ENCODE measurements at regions not wholly inside any gene's neighbourhood (a gene's known extent, or its start where the extent isn't known, plus 50 kb on each side); places are given as distances from the start of the nearest gene placed in this dataset.
"Not testable (repeated sequence)": the region's sequence is repeated elsewhere in the genome, so short reads cannot be mapped to it uniquely, and the experiment has no call there.

DNA sequence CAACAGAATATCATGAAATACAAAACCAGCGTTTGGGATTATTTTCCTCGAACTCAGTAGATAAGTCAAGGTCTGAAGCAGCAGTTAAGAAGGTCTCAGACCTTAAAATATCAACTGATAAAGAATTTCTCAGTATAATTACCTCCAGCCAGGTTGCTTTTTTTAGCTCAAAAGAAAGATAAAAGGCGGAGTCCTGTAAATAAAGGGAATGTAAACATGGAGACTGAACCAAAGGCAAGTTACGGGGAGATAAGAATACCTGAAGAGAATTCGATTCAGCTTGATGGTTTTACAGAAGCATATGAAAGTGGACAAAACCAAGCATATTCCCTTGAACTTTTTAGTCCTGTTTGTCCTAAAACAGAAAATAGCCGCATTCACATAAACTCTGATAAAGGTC is 73.1 kb downstream of the SYT15B start:
- H3K4me1 Mint-ChIP-seq: not testable (repeated sequence)

DNA sequence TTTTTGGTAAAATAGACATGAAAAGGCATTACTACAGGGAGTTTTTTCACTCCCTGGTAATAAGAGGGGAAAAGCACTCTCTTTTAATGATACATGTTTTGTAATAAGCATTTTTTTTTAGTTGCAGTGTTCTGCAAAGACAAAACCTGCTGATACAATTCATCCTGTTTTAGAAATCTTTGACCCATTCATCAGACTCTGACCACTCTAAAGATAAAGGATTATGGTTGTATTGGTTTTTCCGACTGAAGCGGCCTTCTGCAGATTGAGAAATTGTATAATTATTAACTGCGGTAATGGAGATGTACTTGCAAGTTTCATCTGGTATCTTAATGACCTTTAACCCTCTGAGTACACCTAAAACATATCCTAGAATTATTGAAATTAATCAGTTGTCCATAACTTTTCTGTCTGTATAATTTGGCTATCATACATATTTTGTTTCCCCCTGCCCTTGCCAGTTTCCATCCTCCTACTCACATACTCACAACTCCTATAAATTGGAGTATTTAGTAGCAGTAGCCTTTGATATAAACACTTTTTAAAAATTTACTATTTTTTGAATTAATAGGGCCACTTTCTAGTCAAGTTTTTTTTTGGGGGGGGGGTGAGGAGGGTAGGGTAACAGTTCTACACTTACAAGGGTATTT is 79.4 kb downstream of the SYT15B start:
- H3K4me1 Mint-ChIP-seq; H3K79me1 ChIP-seq (ENCODE audit: insufficient read depth, low read depth, low read length, poor library complexity, severe bottlenecking); H3K56ac ChIP-seq (ENCODE audit: insufficient read length, low read depth, low read length); H3K79me2 ChIP-seq (ENCODE audit: insufficient read depth, low read length); H3K27me3 Mint-ChIP-seq (ENCODE audit: low read depth); H3K4me2 ChIP-seq (ENCODE audit: insufficient read depth, insufficient read length, low read length); H4K91ac ChIP-seq (ENCODE audit: insufficient read length, low read depth, low read length); H2AFZ ChIP-seq (ENCODE audit: low read length); H2BK12ac ChIP-seq (ENCODE audit: insufficient read length, low read depth, low read length); H3K9me3 Mint-ChIP-seq; H3K23ac ChIP-seq (ENCODE audit: insufficient read length, low read depth, low read length); H4K8ac ChIP-seq (replicated peaks; ENCODE audit: insufficient read length, low read depth, low read length); H3K9ac ChIP-seq (ENCODE audit: extremely low read depth, insufficient read length, low read length); H3K4me1 ChIP-seq (ENCODE audit: insufficient read depth, low read length); H2BK15ac ChIP-seq (ENCODE audit: low read depth, low read length); H3K27me3 ChIP-seq (ENCODE audit: insufficient read depth, low read length); H2BK5ac ChIP-seq (ENCODE audit: insufficient read length, low read length); DNase-seq; H3K27ac Mint-ChIP-seq; H2BK20ac ChIP-seq (ENCODE audit: low read depth, low read length, poor library complexity, severe bottlenecking); H3K36me3 Mint-ChIP-seq (ENCODE audit: insufficient read depth in 1 of 3, low read depth in 3 of 3); H3K14ac ChIP-seq (ENCODE audit: insufficient read depth, low read length); H3K9me3 ChIP-seq (ENCODE audit: control insufficient read depth, low read depth, low read length); H3T11ph ChIP-seq (ENCODE audit: low read length); H4K5ac ChIP-seq (ENCODE audit: insufficient read length, low read depth, low read length); H3K18ac ChIP-seq (ENCODE audit: insufficient read length, low read depth, low read length); H3K23me2 ChIP-seq (ENCODE audit: insufficient read length, low read depth, low read length, poor library complexity, severe bottlenecking); H2BK120ac ChIP-seq (ENCODE audit: low read depth, low read length, poor library complexity, severe bottlenecking); H2AK5ac ChIP-seq (ENCODE audit: insufficient read length, low read length); H3K4me3 Mint-ChIP-seq; H3K27ac ChIP-seq (ENCODE audit: insufficient read length, low read depth, low read length); H3K4ac ChIP-seq (ENCODE audit: low read depth, low read length); H4K20me1 ChIP-seq (ENCODE audit: control insufficient read depth, insufficient read depth, insufficient read length): not testable (repeated sequence)
- WGBS (ENCODE audit: extremely low coverage, insufficient read length, low lambda C conversion rate): no CpG with 5 or more reads among the region's 3 CpGs

More for the DNA sequence above, 73.1 kb downstream of the SYT15B start:
- not testable (repeated sequence) for H4K91ac ChIP-seq (ENCODE audit: insufficient read length, low read depth, low read length); H2BK12ac ChIP-seq (ENCODE audit: insufficient read length, low read depth, low read length); H3T11ph ChIP-seq (ENCODE audit: low read length); H3K36me3 Mint-ChIP-seq (ENCODE audit: insufficient read depth in 1 of 3, low read depth in 3 of 3); H3K9me3 Mint-ChIP-seq; H3K27ac ChIP-seq (ENCODE audit: insufficient read length, low read depth, low read length); H3K23me2 ChIP-seq (ENCODE audit: insufficient read length, low read depth, low read length, poor library complexity, severe bottlenecking); H3K4me3 Mint-ChIP-seq; H4K5ac ChIP-seq (ENCODE audit: insufficient read length, low read depth, low read length); H3K4ac ChIP-seq (ENCODE audit: low read depth, low read length); H3K18ac ChIP-seq (ENCODE audit: insufficient read length, low read depth, low read length); H2AFZ ChIP-seq (ENCODE audit: low read length); H3K27me3 ChIP-seq (ENCODE audit: insufficient read depth, low read length); H3K9me3 ChIP-seq (ENCODE audit: control insufficient read depth, low read depth, low read length); H2BK5ac ChIP-seq (ENCODE audit: insufficient read length, low read length); H2BK15ac ChIP-seq (ENCODE audit: low read depth, low read length); H4K8ac ChIP-seq (replicated peaks; ENCODE audit: insufficient read length, low read depth, low read length); H3K4me2 ChIP-seq (ENCODE audit: insufficient read depth, insufficient read length, low read length); DNase-seq; H4K20me1 ChIP-seq (ENCODE audit: control insufficient read depth, insufficient read depth, insufficient read length); H3K79me1 ChIP-seq (ENCODE audit: insufficient read depth, low read depth, low read length, poor library complexity, severe bottlenecking); H3K27ac Mint-ChIP-seq; H2BK120ac ChIP-seq (ENCODE audit: low read depth, low read length, poor library complexity, severe bottlenecking); H3K79me2 ChIP-seq (ENCODE audit: insufficient read depth, low read length); H3K23ac ChIP-seq (ENCODE audit: insufficient read length, low read depth, low read length); H2AK5ac ChIP-seq (ENCODE audit: insufficient read length, low read length); H3K14ac ChIP-seq (ENCODE audit: insufficient read depth, low read length); H3K4me1 ChIP-seq (ENCODE audit: insufficient read depth, low read length); H2BK20ac ChIP-seq (ENCODE audit: low read depth, low read length, poor library complexity, severe bottlenecking); H3K56ac ChIP-seq (ENCODE audit: insufficient read length, low read depth, low read length); H3K27me3 Mint-ChIP-seq (ENCODE audit: low read depth); H3K9ac ChIP-seq (ENCODE audit: extremely low read depth, insufficient read length, low read length)
- no CpG with 5 or more reads among the region's 6 CpGs for WGBS (ENCODE audit: extremely low coverage, insufficient read length, low lambda C conversion rate)

Data from H9 (cell line).